Muscle layer of duodenum (tissue), 2 donors: ENCODE measurements at regions not wholly inside any gene's neighbourhood (a gene's known extent, or its start where the extent isn't known, plus 50 kb on each side); places are given as distances from the start of the nearest gene placed in this dataset.
"Not testable (repeated sequence)": the region's sequence is repeated elsewhere in the genome, so short reads cannot be mapped to it uniquely, and the experiment has no call there.

Source experiments
- H3K27ac ChIP-seq: one replicate; pipeline ENCODE4 v1.7.0; 2013; ENCODE audit warnings: mild to moderate bottlenecking, low read length
- H3K27me3 ChIP-seq: one replicate; pipeline ENCODE4 v1.7.0; 2013; ENCODE audit warnings: low read depth, mild to moderate bottlenecking, control low read depth, low read length
- H3K36me3 ChIP-seq, 2 donors: one replicate each; pipeline ENCODE4 v1.7.0; 2013; ENCODE audit warnings: low read length in 2 of 2, control low read depth in 1 of 2, mild to moderate bottlenecking in 1 of 2; ENCODE audit not compliant: insufficient read depth in 2 of 2, control insufficient read depth in 1 of 2
- H3K4me1 ChIP-seq, 2 donors: one replicate each; pipeline ENCODE4 v1.7.0; 2013; ENCODE audit warnings: low read length in 2 of 2, mild to moderate bottlenecking in 2 of 2, control low read depth in 1 of 2, moderate library complexity in 1 of 2; ENCODE audit not compliant: insufficient read depth in 2 of 2, control insufficient read depth in 1 of 2
- H3K4me3 ChIP-seq, 2 donors: one replicate each; pipeline ENCODE4 v1.7.0; 2013; ENCODE audit warnings: low read length in 2 of 2, low read depth in 1 of 2, mild to moderate bottlenecking in 1 of 2
- H3K9me3 ChIP-seq, 2 donors: one replicate each; pipeline ENCODE4 v1.7.0; 2013; ENCODE audit warnings: low read length in 2 of 2, control low read depth in 1 of 2, mild to moderate bottlenecking in 1 of 2; ENCODE audit not compliant: control insufficient read depth in 1 of 2
- donor health status: healthy.

DNA sequence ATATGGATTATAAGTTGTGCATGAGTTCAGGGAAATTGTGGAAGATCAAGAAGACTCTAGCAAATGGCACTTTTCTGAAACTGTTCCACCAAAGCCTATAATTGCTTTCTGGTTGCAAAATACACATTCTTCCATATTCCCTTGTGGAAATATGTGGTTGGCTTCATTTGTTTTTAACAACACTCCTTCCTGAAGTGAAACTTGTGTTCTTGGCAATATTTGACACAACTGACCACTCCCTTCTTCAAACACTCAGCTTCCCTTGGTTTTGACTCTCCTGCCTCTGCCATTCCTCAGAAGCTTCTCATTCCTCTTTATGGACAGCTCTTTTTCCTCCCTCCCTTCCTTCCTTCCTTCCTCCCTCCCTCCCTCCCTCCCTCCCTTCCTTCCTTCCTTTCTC, 192.3 kb downstream of the PMAIP1 start:
- Histone ChIP-seq H3K27me3 (no peaks in the 10 kb centered on the region), H3K4me3 (no peak overlapping the region), H3K9me3 (peaks cover 0 to 6% of the 10 kb centered on the region in 2 donors)

DNA sequence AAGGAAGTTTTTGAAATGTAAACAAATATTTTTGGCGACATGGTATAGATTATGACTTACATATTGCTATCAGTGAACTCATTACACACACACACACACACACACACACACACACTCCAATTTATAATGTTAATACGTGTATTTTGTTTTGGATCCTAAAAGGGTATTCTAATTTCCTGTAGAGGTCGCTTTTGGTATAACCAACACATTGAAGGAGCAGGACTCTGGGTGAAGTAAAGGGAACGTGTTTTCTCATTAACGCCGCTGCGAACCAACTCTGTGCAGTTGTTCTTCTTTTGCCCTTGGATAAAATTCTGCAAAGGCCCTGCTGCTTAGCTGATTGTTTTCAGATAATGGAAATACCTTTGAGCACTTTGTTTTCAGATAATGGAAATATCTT, 190.4 kb downstream of the PMAIP1 start:
- Histone ChIP-seq H3K9me3 (peaks cover 0 to 6% of the 10 kb centered on the region in 2 donors), H3K27ac (no peak overlapping the region), H3K27me3 (no peaks in the 10 kb centered on the region), H3K36me3 (no peaks in the 10 kb centered on the region), H3K4me1 (no peaks in the 10 kb centered on the region), H3K4me3 (no peak overlapping the region)

More for the DNA sequence above, 192.3 kb downstream of the PMAIP1 start:
- H3K27ac ChIP-seq = no peak overlapping the region
- no peaks in the 10 kb centered on the region for H3K36me3 ChIP-seq
- no peaks in the 10 kb centered on the region for H3K4me1 ChIP-seq

DNA sequence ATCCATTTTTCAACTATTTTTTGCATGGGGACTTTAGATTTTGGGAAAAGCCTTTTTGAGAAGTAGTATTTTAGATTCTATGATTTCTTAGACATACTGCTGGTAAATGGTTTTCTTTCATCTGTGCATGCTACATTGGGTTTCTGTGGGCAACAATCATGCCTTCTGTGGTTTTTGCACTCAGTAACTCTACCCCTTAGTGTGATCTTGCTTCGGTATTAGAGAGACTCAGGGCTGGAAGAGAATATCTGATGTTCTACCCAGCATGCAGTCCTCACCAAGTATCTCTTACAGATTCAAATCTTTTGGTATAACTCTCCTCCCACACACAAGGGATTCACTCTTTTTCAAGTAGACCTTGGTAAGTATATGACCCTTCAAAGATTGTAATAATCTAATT, 183.0 kb downstream of the PMAIP1 start:
- no peak overlapping the region for H3K4me3 ChIP-seq
- no peaks in the 10 kb centered on the region for H3K9me3 ChIP-seq

GRCh38 chr18:60082282-60082681, 182.5 kb downstream of the PMAIP1 start:
- Histone ChIP-seq H3K9me3 (no peaks in the 10 kb centered on the region), H3K27me3 (no peaks in the 10 kb centered on the region), H3K36me3 (no peaks in the 10 kb centered on the region), H3K4me1 (no peaks in the 10 kb centered on the region), H3K4me3 (no peak overlapping the region), H3K27ac (no peak overlapping the region)

More for the DNA sequence above, 183.0 kb downstream of the PMAIP1 start:
- Histone ChIP-seq H3K4me1 (no peaks in the 10 kb centered on the region), H3K27ac (no peak overlapping the region), H3K36me3 (no peaks in the 10 kb centered on the region), H3K27me3 (no peaks in the 10 kb centered on the region)

DNA sequence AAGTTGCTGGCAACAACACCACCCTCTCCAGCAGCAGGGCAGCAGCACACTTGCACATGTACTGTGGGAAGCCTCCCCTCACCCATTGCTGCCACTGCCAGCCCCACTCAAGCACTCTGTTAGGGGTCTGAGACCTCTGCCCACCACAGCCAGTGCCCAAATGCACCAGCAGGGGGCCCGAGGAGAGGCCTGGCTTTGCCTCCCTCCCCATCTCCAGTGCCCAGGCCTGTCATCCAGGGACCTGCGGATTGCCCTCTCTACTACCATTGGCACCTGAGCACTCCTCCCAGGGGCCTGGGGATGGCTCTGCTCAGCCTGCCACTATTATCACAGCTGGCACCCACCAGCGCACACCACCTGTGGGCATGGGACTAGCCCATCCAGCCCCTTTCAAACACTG, 175.7 kb downstream of the PMAIP1 start:
- Histone ChIP-seq H3K27me3 (no peaks in the 10 kb centered on the region), H3K4me3 (no peak overlapping the region), H3K27ac (no peak overlapping the region), H3K36me3 (no peaks in the 10 kb centered on the region), H3K9me3 (peaks cover 0 to 8% of the 10 kb centered on the region in 2 donors), H3K4me1 (no peaks in the 10 kb centered on the region)

GRCh38 chr18:60070631-60071030, 170.8 kb downstream of the PMAIP1 start:
- Histone ChIP-seq H3K36me3 (no peaks in the 10 kb centered on the region), H3K9me3 (peaks cover 0 to 4% of the 10 kb centered on the region in 2 donors), H3K4me3 (no peak overlapping the region), H3K4me1 (no peaks in the 10 kb centered on the region), H3K27ac (no peak overlapping the region), H3K27me3 (no peaks in the 10 kb centered on the region)

GRCh38 chr18:60069145-60069544, 169.3 kb downstream of the PMAIP1 start:
- Histone ChIP-seq H3K27ac (no peak overlapping the region), H3K9me3 (peaks cover 0 to 2% of the 10 kb centered on the region in 2 donors)

GRCh38 chr18:60067426-60068210, 167.8 kb downstream of the PMAIP1 start:
- Histone ChIP-seq H3K27ac (no peak overlapping the region), H3K4me3 (no peak overlapping the region), H3K4me1 (no peaks in the 10 kb centered on the region), H3K36me3 (no peaks in the 10 kb centered on the region), H3K9me3 (no peaks in the 10 kb centered on the region), H3K27me3 (no peaks in the 10 kb centered on the region)

More at GRCh38 chr18:60069145-60069544, 169.3 kb downstream of the PMAIP1 start:
- Histone ChIP-seq H3K36me3 (no peaks in the 10 kb centered on the region), H3K4me3 (no peak overlapping the region), H3K4me1 (no peaks in the 10 kb centered on the region), H3K27me3 (no peaks in the 10 kb centered on the region)

- H3K27me3 ChIP-seq = no peaks in the 10 kb centered on the region
- no peak overlapping the region for H3K27ac ChIP-seq
- H3K36me3 ChIP-seq = no peaks in the 10 kb centered on the region
- H3K9me3 ChIP-seq = no peaks in the 10 kb centered on the region
- no peaks in the 10 kb centered on the region for H3K4me1 ChIP-seq
- no peak overlapping the region for H3K4me3 ChIP-seq
Measured at GRCh38 chr18:60066219-60066975, 166.6 kb downstream of the PMAIP1 start.

DNA sequence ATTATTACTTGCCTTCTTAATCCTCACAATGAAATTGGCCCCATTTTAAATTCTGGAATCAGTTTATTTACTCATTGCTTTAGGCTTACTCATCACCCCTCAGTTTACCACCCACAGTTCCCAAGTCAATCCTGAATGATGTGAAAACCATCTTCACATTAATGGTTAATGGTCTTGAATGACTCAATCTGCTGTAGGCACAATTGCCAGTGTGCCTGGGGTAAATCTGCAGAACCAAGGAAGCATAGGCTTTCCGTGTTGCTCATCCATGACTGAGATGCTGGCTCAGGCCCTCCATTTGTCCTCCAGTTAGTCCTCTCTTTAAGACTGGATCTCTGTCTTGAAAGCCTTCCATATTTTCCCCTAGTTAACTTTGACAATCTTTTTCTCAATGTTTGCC, 164.5 kb downstream of the PMAIP1 start:
- Histone ChIP-seq H3K4me1 (no peaks in the 10 kb centered on the region), H3K4me3 (no peak overlapping the region), H3K27ac (no peak overlapping the region), H3K27me3 (no peaks in the 10 kb centered on the region), H3K9me3 (no peaks in the 10 kb centered on the region), H3K36me3 (no peaks in the 10 kb centered on the region)

- not testable (repeated sequence) for H3K9me3 ChIP-seq, H3K4me3 ChIP-seq, H3K36me3 ChIP-seq, H3K27me3 ChIP-seq, H3K27ac ChIP-seq, H3K4me1 ChIP-seq
Measured at GRCh38 chr18:60062831-60063230, 163.0 kb downstream of the PMAIP1 start.
